ENCODE measurements at regions not wholly inside any gene's neighbourhood (a gene's known extent, or its start where the extent isn't known, plus 50 kb on each side); places are given as distances from the start of the nearest gene placed in this dataset.
"Not testable (repeated sequence)": the region's sequence is repeated elsewhere in the genome, so short reads cannot be mapped to it uniquely, and the experiment has no call there.

DNA sequence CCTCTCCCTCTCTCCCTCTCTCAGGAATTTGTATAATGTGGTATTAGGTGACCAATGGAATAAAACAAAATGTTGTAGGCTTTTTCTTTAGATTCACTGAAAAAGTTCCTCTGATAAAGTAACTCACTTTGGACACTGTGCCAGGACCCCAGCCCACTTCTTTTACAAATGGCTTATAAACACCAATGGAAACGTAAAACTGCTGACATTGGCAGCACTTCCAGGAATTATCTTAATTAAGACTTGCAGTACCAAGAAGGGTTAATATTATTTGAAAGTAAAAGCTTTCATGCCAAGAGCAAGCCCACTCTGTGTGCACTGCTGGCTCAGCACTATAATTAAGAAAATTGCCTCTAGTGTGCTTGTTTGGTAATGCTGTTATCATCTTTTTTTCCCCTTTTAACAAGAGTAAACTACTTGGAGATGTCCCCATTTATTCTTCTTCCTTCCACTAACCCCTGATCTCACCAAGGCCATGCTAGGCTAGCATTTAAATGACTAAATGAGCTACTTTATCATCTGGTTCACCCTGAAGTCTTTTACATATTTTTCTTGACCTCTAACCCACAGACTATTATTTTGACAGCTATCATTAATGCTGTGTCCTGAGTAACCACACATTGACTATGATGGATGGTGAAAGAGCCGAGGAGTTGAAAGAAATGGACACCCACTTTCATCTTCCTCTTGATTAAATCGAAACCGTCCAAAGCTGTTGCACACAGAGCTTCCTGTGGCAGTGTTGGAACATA, 232.2 kb upstream of the ETAA1 start:
- DNase-seq (ENCODE audit: low spot score), result no peak
- TF ChIP-seq, protein P1, sequence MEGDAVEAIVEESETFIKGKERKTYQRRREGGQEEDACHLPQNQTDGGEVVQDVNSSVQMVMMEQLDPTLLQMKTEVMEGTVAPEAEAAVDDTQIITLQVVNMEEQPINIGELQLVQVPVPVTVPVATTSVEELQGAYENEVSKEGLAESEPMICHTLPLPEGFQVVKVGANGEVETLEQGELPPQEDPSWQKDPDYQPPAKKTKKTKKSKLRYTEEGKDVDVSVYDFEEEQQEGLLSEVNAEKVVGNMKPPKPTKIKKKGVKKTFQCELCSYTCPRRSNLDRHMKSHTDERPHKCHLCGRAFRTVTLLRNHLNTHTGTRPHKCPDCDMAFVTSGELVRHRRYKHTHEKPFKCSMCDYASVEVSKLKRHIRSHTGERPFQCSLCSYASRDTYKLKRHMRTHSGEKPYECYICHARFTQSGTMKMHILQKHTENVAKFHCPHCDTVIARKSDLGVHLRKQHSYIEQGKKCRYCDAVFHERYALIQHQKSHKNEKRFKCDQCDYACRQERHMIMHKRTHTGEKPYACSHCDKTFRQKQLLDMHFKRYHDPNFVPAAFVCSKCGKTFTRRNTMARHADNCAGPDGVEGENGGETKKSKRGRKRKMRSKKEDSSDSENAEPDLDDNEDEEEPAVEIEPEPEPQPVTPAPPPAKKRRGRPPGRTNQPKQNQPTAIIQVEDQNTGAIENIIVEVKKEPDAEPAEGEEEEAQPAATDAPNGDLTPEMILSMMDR (IDR thresholded peaks at IDR 0.05), result no peak
- H3K27ac ChIP-seq, result no peak overlapping the region
- H3K4me3 ChIP-seq, result no peak overlapping the region

DNA sequence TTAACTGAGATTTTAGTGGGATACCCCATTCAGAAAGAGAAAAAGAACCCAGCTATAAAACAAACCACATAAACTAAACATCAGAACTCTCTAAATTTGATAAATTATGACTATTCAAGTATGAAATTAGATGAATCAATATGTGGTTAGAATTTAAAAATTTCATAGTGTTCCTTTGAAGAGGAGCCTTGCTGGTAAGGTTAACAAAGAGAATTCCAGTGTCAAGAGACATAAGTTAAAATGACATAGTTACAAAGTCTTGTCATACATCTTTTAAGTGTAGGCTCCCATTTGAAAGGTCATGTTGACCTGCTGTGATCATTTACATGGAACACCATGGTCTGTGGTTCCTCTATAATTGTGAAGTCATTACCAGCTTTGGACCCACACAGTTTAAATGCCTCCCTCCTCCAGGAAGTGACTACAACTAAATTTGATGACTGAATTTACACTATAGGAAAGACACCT, 231.6 kb upstream of the ETAA1 start:
- Histone ChIP-seq H3K27ac (no peak overlapping the region), H3K4me3 (no peak overlapping the region)
- no peak for DNase-seq (ENCODE audit: low spot score)
- TF ChIP-seq, protein P1 (IDR thresholded peaks at IDR 0.05), result no peak

DNA sequence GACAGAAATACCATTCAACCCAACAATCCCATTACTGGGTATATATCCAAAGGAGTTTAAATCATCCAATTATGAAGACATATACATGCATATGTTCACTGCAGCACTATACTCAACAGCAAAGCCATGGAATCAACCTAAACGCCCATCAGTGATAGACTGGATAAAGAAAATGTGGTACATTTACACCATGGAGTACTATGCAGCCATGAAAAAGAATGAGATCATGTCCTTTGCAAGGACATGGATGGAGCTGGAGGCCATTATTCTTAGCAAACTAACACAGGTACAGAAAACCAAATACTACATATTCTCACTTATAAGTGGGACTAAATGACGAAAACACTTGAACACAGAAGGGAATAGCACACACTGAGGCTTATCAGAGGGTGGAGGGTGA, 230.6 kb upstream of the ETAA1 start:
- not testable (repeated sequence) for H3K27ac ChIP-seq; H3K4me3 ChIP-seq; DNase-seq (ENCODE audit: low spot score)

DNA sequence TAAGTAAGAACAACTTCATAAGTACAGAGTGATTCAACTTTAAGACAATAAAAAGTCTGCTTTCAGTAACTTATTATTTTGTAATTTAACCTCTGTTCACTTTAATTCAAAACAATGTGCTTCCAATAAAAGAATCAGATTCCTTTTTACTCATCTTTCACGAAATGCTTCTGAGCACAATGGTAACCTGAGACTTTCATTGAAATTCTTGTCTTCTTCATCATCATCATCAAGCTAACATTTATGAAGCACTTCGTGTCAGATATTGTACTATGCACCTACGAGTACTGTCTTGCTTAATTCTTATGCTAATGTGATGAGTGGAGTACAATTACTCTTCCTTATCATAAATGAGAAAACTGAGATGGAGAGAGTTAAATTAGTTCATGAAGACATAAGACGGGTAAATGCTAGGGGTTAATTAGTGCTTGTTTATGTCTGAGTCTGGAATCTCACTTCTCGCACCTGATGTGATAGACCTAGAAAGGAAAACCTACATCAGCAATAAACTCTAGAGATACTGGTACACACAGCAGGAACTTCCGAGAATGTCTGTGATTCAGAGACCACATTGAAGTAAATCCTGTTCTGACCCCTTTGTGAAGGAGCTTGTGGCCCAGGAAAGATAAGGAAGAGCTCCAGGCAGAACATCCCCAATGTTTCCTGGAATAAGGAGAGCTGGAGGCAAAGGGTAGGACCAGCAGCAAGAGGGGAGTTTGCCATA, 227.6 kb upstream of the ETAA1 start:
- no peak for DNase-seq (ENCODE audit: low spot score)
- H3K27ac ChIP-seq, result no peak overlapping the region
- TF ChIP-seq, protein P1 (IDR thresholded peaks at IDR 0.05), result no peak
- no peak overlapping the region for H3K4me3 ChIP-seq

DNA sequence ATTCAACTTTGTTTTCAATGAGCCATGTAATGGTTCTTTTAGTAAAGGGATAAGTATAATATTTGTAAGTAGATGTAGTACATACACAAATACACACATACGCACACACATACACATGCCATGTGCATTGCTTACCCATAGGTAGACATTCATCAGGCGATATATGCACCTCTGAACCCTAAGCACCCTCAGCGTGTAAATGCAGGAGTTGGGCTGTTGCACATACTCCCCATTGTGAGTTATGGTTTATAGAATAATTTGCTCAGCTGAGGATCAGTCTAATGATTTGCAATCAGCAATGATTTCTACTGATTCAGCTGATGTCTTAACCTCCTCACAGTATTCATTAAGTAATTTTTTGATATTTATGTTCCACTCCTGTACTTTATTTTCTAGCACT, 217.6 kb upstream of the ETAA1 start:
- Histone ChIP-seq H3K27ac (no peak overlapping the region), H3K4me3 (no peak overlapping the region)
- no peak for DNase-seq (ENCODE audit: low spot score)
- TF ChIP-seq, protein P1 (IDR thresholded peaks at IDR 0.05), result no peak

DNA sequence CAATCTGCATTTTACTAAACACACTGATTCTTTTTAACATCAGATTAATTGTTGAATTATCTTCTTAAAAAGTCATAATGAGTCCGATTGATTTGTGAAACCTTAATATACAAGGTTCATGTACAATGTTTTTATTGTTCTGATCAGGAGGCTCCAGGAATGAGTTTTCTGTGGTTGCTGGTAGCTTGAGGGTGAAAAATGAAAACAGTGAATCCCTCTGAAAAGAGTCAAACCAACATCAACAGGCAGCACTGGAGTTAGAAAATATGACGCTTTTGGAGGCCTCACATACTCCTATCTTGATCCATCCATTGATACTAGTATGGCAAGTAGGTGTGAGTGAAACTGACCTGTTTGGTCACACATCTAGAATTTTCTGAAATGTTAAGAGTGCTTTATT, 216.3 kb upstream of the ETAA1 start:
- DNase-seq (ENCODE audit: low spot score), result no peak
- no peak overlapping the region for H3K4me3 ChIP-seq
- TF ChIP-seq, protein P1 (IDR thresholded peaks at IDR 0.05), result no peak
- H3K27ac ChIP-seq, result no peak overlapping the region

DNA sequence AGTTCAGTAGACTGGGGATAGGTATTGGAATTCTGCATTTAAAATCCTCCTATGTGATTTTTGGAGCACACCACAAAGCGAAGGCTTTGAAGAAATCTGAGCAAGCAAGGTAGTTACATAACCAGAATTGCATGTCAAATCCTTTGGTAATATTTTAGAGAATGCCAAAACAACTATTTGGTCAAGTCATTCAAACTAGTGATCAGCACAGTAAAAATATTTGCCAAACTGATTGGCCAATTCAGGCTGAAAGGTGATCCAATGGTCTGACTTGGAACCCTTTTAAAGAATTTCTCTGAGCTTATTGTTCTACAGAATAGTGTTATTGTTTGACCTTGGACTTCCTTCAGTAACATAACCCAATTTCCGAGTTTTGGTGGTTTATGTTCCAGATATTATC, 214.2 kb upstream of the ETAA1 start:
- TF ChIP-seq, protein P1 (IDR thresholded peaks at IDR 0.05), result no peak
- no peak for DNase-seq (ENCODE audit: low spot score)
- Histone ChIP-seq H3K27ac (no peak overlapping the region), H3K4me3 (no peak overlapping the region)

All from coronary artery (tissue), 2 donors.